CD4-positive, alpha-beta memory T cell (primary cell): ENCODE measurements at regions not wholly inside any gene's neighbourhood (a gene's known extent, or its start where the extent isn't known, plus 50 kb on each side); places are given as distances from the start of the nearest gene placed in this dataset.

Experiments used
- CTCF ChIA-PET: fragments of 350-600 bp; sonication (Branson Sonifier 250); formaldehyde crosslinking; loops from one replicate; lab custom pipeline; 2021; ENCODE audit warnings: inconsistent platforms; ENCODE audit not compliant: partially characterized antibody; lab: Charles Lee
- POLR2A ChIA-PET: fragments of 350-600 bp; sonication (Branson Sonifier 250); formaldehyde crosslinking; loops from one replicate; lab custom pipeline; 2021; ENCODE audit not compliant: partially characterized antibody; lab: Charles Lee
- DNase-seq, 5 donors: peaks; one replicate each; pipeline versions ENCODE4 v3.0.0 to v3.0.0-alpha.2; 2020 to 2022; ENCODE audit warnings: mixed read lengths in 1 of 5
- H3K27ac ChIP-seq: one replicate; pipeline ENCODE4 v1.7.0; 2013; ENCODE audit warnings: low read depth, low read length
- H3K27me3 ChIP-seq: 2 replicates; pipeline ENCODE4 v1.7.0; 2013; ENCODE audit warnings: mild to moderate bottlenecking, low read length, moderate library complexity; ENCODE audit not compliant: insufficient read depth
- H3K36me3 ChIP-seq: 2 replicates; pipeline ENCODE4 v1.7.0; 2013; ENCODE audit warnings: mild to moderate bottlenecking, low read length, moderate library complexity; ENCODE audit not compliant: insufficient read depth
- H3K4me1 ChIP-seq: 2 replicates; pipeline ENCODE4 v1.7.0; 2013; ENCODE audit warnings: mild to moderate bottlenecking, low read length, moderate library complexity; ENCODE audit not compliant: insufficient read depth
- H3K4me3 ChIP-seq, 2 donors: one replicate each; pipeline ENCODE4 v1.7.0; 2013; ENCODE audit warnings: low read length in 2 of 2, mild to moderate bottlenecking in 1 of 2
- H3K9me3 ChIP-seq, 2 donors: one replicate each; pipeline ENCODE4 v1.7.0; 2013; ENCODE audit warnings: low read length in 2 of 2, control low read depth in 1 of 2; ENCODE audit not compliant: control insufficient read depth in 1 of 2
- H3K27ac Mint-ChIP-seq, 7 donors: one replicate each; pipeline ENCODE4 v1.8.0; 2020 to 2021; ENCODE audit warnings: mixed read lengths in 7 of 7, mild to moderate bottlenecking in 6 of 7, inconsistent platforms in 3 of 7, moderate library complexity in 3 of 7
- H3K27me3 Mint-ChIP-seq, 2 donors: one replicate each; pipeline ENCODE4 v1.8.0; 2020 to 2021; ENCODE audit warnings: mixed read lengths in 2 of 2
- H3K36me3 Mint-ChIP-seq, 2 donors: one replicate each; pipeline ENCODE4 v1.8.0; 2020 to 2021; ENCODE audit warnings: mixed read lengths in 2 of 2, inconsistent platforms in 1 of 2, mild to moderate bottlenecking in 1 of 2
- H3K4me1 Mint-ChIP-seq, 4 donors: one replicate each; pipeline ENCODE4 v1.8.0; 2020 to 2021; ENCODE audit warnings: mixed read lengths in 4 of 4, mild to moderate bottlenecking in 1 of 4
- H3K4me3 Mint-ChIP-seq, 8 donors: one replicate each; pipeline ENCODE4 v1.8.0; 2020 to 2021; ENCODE audit warnings: mixed read lengths in 8 of 8, mild to moderate bottlenecking in 7 of 8, moderate library complexity in 6 of 8, inconsistent platforms in 3 of 8
- H3K9me3 Mint-ChIP-seq, 8 donors: one replicate each; pipeline ENCODE4 v1.8.0; 2020 to 2021; ENCODE audit warnings: mixed read lengths in 8 of 8, mild to moderate bottlenecking in 5 of 8, inconsistent platforms in 3 of 8, moderate library complexity in 1 of 8
- intact Hi-C: fragments of 100-400 bp; cut with micrococcal nuclease; formaldehyde crosslinking; loops from one replicate; pipeline ENCODE4 v1.15.1; 2023

- H3K4me3 ChIP-seq: no peak overlapping the region
- Mint-ChIP-seq H3K9me3 (no peaks in the 10 kb centered on the region), H3K4me3 (no peak overlapping the region), H3K36me3 (no peaks in the 10 kb centered on the region), H3K4me1 (no peaks in the 10 kb centered on the region), H3K27me3 (peaks cover 9 to 17% of the 10 kb centered on the region in 2 donors), H3K27ac (no peak overlapping the region)
- POLR2A ChIA-PET: no interaction called here
- CTCF ChIA-PET: no interaction called here
- peaks cover 4% of the 10 kb centered on the region for H3K27me3 ChIP-seq
- intact Hi-C loops: no loop called here
- no peak overlapping the region for H3K27ac ChIP-seq
- H3K36me3 ChIP-seq: no peaks in the 10 kb centered on the region
- H3K4me1 ChIP-seq: no peaks in the 10 kb centered on the region
- DNase-seq: no peak
- no peaks in the 10 kb centered on the region for H3K9me3 ChIP-seq
Observed at GRCh38 chr2:177118636-177119035, 94.0 kb upstream of the HNRNPA3 start.

DNA sequence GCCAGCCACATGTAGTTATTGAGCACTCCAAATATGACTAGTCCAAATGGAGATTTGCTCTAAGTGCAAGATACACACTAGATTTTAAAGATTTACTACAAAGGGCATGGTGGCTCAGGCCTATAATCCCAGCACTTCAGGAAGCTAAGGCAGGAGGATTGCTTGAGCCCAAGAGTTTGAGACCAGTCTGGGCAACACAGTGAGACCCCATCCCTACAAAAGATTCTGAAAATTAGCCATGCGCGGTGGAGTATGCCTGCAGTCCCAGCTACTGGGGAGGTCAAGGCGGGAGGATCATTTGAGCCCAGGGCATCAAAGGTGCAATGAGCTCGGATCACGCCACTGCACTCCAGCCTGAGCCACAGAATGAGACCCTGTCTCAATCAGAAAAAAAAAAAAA lies 93.5 kb upstream of the HNRNPA3 start:
- intact Hi-C loops: no loop called here
- peaks cover 4% of the 10 kb centered on the region for H3K27me3 ChIP-seq
- H3K4me3 ChIP-seq: no peak overlapping the region
- Mint-ChIP-seq H3K36me3 (no peaks in the 10 kb centered on the region), H3K27me3 (peaks cover 9 to 17% of the 10 kb centered on the region in 2 donors), H3K27ac (no peak overlapping the region), H3K4me1 (no peaks in the 10 kb centered on the region), H3K9me3 (no peaks in the 10 kb centered on the region), H3K4me3 (no peak overlapping the region)
- no peaks in the 10 kb centered on the region for H3K9me3 ChIP-seq
- no peak for DNase-seq
- no peak overlapping the region for H3K27ac ChIP-seq
- POLR2A ChIA-PET: no interaction called here
- no peaks in the 10 kb centered on the region for H3K36me3 ChIP-seq
- H3K4me1 ChIP-seq: no peaks in the 10 kb centered on the region
- CTCF ChIA-PET: no interaction called here

GRCh38 chr2:177123048-177123447 lies 89.5 kb upstream of the HNRNPA3 start:
- POLR2A ChIA-PET: no interaction called here
- no peaks in the 10 kb centered on the region for H3K36me3 ChIP-seq
- intact Hi-C loops: no loop called here
- H3K4me3 ChIP-seq: no peak overlapping the region
- Mint-ChIP-seq H3K9me3 (no peaks in the 10 kb centered on the region), H3K4me1 (no peaks in the 10 kb centered on the region), H3K27ac (no peak overlapping the region), H3K4me3 (no peak overlapping the region), H3K36me3 (no peaks in the 10 kb centered on the region), H3K27me3 (peaks cover 8 to 20% of the 10 kb centered on the region in 2 donors)
- peaks cover 4% of the 10 kb centered on the region for H3K27me3 ChIP-seq
- H3K9me3 ChIP-seq: no peaks in the 10 kb centered on the region
- CTCF ChIA-PET: no interaction called here
- no peak for DNase-seq
- H3K4me1 ChIP-seq: no peaks in the 10 kb centered on the region
- H3K27ac ChIP-seq: no peak overlapping the region

GRCh38 chr2:177124371-177124770 lies 88.2 kb upstream of the HNRNPA3 start:
- H3K27me3 ChIP-seq: peaks cover 4% of the 10 kb centered on the region
- no peak overlapping the region for H3K4me3 Mint-ChIP-seq
- H3K9me3 ChIP-seq: no peaks in the 10 kb centered on the region
- no peak for DNase-seq
- peaks cover 8 to 20% of the 10 kb centered on the region in 2 donors for H3K27me3 Mint-ChIP-seq
- H3K4me3 ChIP-seq: no peak overlapping the region
- H3K9me3 Mint-ChIP-seq: no peaks in the 10 kb centered on the region
- no peak overlapping the region for H3K27ac ChIP-seq
- H3K27ac Mint-ChIP-seq: no peak overlapping the region
- no peaks in the 10 kb centered on the region for H3K36me3 Mint-ChIP-seq
- peaks cover 0 to 3% (median under 1%) of the 10 kb centered on the region in 4 donors for H3K4me1 Mint-ChIP-seq
- H3K4me1 ChIP-seq: no peaks in the 10 kb centered on the region
- intact Hi-C loops: no loop called here
- no peaks in the 10 kb centered on the region for H3K36me3 ChIP-seq
- ChIA-PET CTCF (no interaction called here), POLR2A (no interaction called here)

DNA sequence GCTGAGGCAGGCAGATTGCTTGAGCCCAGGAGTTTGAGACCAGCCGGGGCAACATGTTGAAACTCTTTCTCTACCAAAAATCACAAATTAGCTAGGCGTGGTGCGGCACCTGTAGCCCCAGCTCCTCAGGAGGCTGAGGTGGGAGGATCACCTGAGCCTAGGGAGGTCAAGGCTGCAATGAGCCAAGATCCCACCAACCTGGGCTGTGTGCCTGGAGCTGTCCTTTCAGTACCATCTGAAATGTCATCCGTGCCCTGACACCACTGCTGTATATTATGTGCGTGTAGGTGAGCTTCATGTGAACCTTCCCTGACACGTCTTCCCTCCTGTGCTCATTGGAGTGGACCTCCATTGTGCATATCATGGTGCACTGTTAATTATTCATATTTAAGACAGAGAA lies 84.8 kb upstream of the HNRNPA3 start:
- Histone ChIP-seq H3K4me1 (no peaks in the 10 kb centered on the region), H3K4me3 (no peak overlapping the region), H3K9me3 (no peaks in the 10 kb centered on the region), H3K27me3 (no peaks in the 10 kb centered on the region), H3K27ac (no peak overlapping the region), H3K36me3 (no peaks in the 10 kb centered on the region)
- no peaks in the 10 kb centered on the region for H3K9me3 Mint-ChIP-seq
- H3K36me3 Mint-ChIP-seq: no peaks in the 10 kb centered on the region
- H3K4me1 Mint-ChIP-seq: peaks cover 0 to 6% (median 5%) of the 10 kb centered on the region in 4 donors
- peaks cover 2 to 12% of the 10 kb centered on the region in 2 donors for H3K27me3 Mint-ChIP-seq
- no peak for DNase-seq
- intact Hi-C loops: no loop called here
- POLR2A ChIA-PET: no interaction called here
- CTCF ChIA-PET: interaction anchor here (1.7 kb wide), 1 partner anchor 21 kb away, joined by 6 read pairs; no protein-coding TSS in a partner anchor
- H3K27ac Mint-ChIP-seq: no peak overlapping the region
- no peak overlapping the region for H3K4me3 Mint-ChIP-seq

DNA sequence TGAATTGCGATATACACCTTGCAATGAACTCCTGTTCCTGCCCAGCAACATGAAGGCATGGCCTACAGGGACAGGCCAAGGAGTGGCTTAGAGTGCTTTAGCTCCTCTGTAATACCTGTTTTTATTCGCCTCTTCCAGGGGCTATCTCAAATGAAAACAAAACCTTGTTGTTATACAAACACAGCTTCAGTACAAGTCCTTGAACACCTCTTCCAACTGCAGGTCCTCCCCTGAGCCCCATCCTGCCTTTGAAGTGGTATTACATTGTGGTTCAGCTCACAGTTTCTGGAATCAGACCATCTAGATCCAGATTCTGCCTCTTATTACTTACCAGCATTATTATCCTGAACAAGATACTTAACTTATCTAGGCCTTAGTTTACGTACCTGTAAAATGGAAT lies 83.0 kb upstream of the HNRNPA3 start:
- no peak overlapping the region for H3K27ac Mint-ChIP-seq
- no peaks in the 10 kb centered on the region for H3K9me3 Mint-ChIP-seq
- CTCF ChIA-PET: no interaction called here
- POLR2A ChIA-PET: no interaction called here
- Histone ChIP-seq H3K4me1 (no peaks in the 10 kb centered on the region), H3K27me3 (no peaks in the 10 kb centered on the region), H3K36me3 (no peaks in the 10 kb centered on the region), H3K9me3 (no peaks in the 10 kb centered on the region), H3K27ac (no peak overlapping the region), H3K4me3 (no peak overlapping the region)
- H3K4me1 Mint-ChIP-seq: peaks cover 0 to 6% (median 5%) of the 10 kb centered on the region in 4 donors
- DNase-seq: no peak
- intact Hi-C loops: no loop called here
- peaks cover 2 to 8% of the 10 kb centered on the region in 2 donors for H3K27me3 Mint-ChIP-seq
- H3K4me3 Mint-ChIP-seq: no peak overlapping the region
- no peaks in the 10 kb centered on the region for H3K36me3 Mint-ChIP-seq

GRCh38 chr2:177131858-177132257 lies 80.7 kb upstream of the HNRNPA3 start:
- POLR2A ChIA-PET: no interaction called here
- H3K27me3 ChIP-seq: no peaks in the 10 kb centered on the region
- H3K36me3 ChIP-seq: no peaks in the 10 kb centered on the region
- Mint-ChIP-seq H3K4me3 (no peak overlapping the region), H3K27ac (no peak overlapping the region), H3K36me3 (no peaks in the 10 kb centered on the region), H3K9me3 (no peaks in the 10 kb centered on the region), H3K27me3 (peaks cover 2 to 8% of the 10 kb centered on the region in 2 donors), H3K4me1 (peaks cover 0 to 6% (median 5%) of the 10 kb centered on the region in 4 donors)
- CTCF ChIA-PET: interaction anchor here (0.9 kb wide), 1 partner anchor 17 kb away, joined by 3 read pairs; no protein-coding TSS in a partner anchor
- H3K27ac ChIP-seq: no peak overlapping the region
- intact Hi-C loops: no loop called here
- no peak overlapping the region for H3K4me3 ChIP-seq
- no peaks in the 10 kb centered on the region for H3K4me1 ChIP-seq
- no peaks in the 10 kb centered on the region for H3K9me3 ChIP-seq
- no peak for DNase-seq

DNA sequence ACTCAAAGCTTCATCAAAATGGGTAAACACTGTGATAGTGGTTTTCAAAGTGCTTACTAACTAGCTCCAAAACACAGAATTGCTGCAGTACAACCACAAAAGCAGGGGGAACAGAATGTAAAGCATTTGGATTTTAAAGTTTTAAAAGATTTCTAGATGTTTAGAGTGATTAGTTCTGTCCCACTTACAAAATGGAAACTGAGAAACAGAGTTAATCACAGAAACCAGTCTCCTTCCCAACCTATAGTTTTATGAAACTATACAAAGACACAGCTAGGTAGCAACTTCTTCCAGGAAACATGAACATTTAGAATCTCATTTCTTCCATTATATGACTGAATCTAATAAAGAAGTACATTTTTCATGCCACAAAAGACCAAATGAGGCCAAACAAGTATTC lies 73.8 kb upstream of the HNRNPA3 start:
- Histone ChIP-seq H3K36me3 (no peaks in the 10 kb centered on the region), H3K4me1 (no peaks in the 10 kb centered on the region), H3K4me3 (no peak overlapping the region), H3K9me3 (no peaks in the 10 kb centered on the region), H3K27ac (no peak overlapping the region), H3K27me3 (no peaks in the 10 kb centered on the region)
- ChIA-PET POLR2A (no interaction called here), CTCF (interaction anchor here (1.3 to 5.3 kb wide), 2 partner anchors 10 to 26 kb away, joined by 3 to 51 read pairs; no protein-coding TSS in a partner anchor)
- H3K27me3 Mint-ChIP-seq: peaks cover 7 to 12% of the 10 kb centered on the region in 2 donors
- H3K27ac Mint-ChIP-seq: no peak overlapping the region
- DNase-seq: no peak
- H3K4me3 Mint-ChIP-seq: no peak overlapping the region
- intact Hi-C loops: no loop called here
- no peaks in the 10 kb centered on the region for H3K4me1 Mint-ChIP-seq
- H3K9me3 Mint-ChIP-seq: no peaks in the 10 kb centered on the region
- no peaks in the 10 kb centered on the region for H3K36me3 Mint-ChIP-seq
